ENCODE measurements at regions not wholly inside any gene's neighbourhood (a gene's known extent, or its start where the extent isn't known, plus 50 kb on each side); places are given as distances from the start of the nearest gene placed in this dataset.

GRCh38 chr15:70340494-70340870, 242.8 kb upstream of the TLE3 start:
- no peak for FAIRE-seq

- no peak for FAIRE-seq
Observed at GRCh38 chr15:70339571-70340493, 242.1 kb upstream of the TLE3 start.

GRCh38 chr15:70337277-70338186, 239.8 kb upstream of the TLE3 start:
- FAIRE-seq = no peak

- FAIRE-seq = no peak
Observed at GRCh38 chr15:70336425-70337009, 238.8 kb upstream of the TLE3 start.

GRCh38 chr15:70334286-70334685, 236.6 kb upstream of the TLE3 start:
- no peak for FAIRE-seq

- no peak for FAIRE-seq
Observed at GRCh38 chr15:70329179-70329578, 231.5 kb upstream of the TLE3 start.

- FAIRE-seq = no peak
Observed at GRCh38 chr15:70328679-70329115, 231.0 kb upstream of the TLE3 start.

GRCh38 chr15:70327856-70328678, 230.3 kb upstream of the TLE3 start:
- no peak for FAIRE-seq

- FAIRE-seq = no peak
Observed at GRCh38 chr15:70327328-70327855, 229.7 kb upstream of the TLE3 start.

GRCh38 chr15:70324001-70324974, 226.6 kb upstream of the TLE3 start:
- no peak for FAIRE-seq

- no peak for FAIRE-seq
Observed at GRCh38 chr15:70323111-70323851, 225.6 kb upstream of the TLE3 start.

GRCh38 chr15:70322051-70322668, 224.4 kb upstream of the TLE3 start:
- FAIRE-seq = no peak

GRCh38 chr15:70321172-70321819, 223.6 kb upstream of the TLE3 start:
- no peak for FAIRE-seq

- no peak for FAIRE-seq
Observed at GRCh38 chr15:70320482-70320881, 222.8 kb upstream of the TLE3 start.

- FAIRE-seq = no peak
Observed at GRCh38 chr15:70320077-70320476, 222.4 kb upstream of the TLE3 start.

- no peak for FAIRE-seq
Observed at GRCh38 chr15:70319466-70319865, 221.7 kb upstream of the TLE3 start.

GRCh38 chr15:70318594-70319465, 221.1 kb upstream of the TLE3 start:
- no peak for FAIRE-seq

GRCh38 chr15:70316059-70316600, 218.4 kb upstream of the TLE3 start:
- no peak for FAIRE-seq
